ENCODE measurements at regions not wholly inside any gene's neighbourhood (a gene's known extent, or its start where the extent isn't known, plus 50 kb on each side); places are given as distances from the start of the nearest gene placed in this dataset.

- TF ChIP-seq, protein P1, sequence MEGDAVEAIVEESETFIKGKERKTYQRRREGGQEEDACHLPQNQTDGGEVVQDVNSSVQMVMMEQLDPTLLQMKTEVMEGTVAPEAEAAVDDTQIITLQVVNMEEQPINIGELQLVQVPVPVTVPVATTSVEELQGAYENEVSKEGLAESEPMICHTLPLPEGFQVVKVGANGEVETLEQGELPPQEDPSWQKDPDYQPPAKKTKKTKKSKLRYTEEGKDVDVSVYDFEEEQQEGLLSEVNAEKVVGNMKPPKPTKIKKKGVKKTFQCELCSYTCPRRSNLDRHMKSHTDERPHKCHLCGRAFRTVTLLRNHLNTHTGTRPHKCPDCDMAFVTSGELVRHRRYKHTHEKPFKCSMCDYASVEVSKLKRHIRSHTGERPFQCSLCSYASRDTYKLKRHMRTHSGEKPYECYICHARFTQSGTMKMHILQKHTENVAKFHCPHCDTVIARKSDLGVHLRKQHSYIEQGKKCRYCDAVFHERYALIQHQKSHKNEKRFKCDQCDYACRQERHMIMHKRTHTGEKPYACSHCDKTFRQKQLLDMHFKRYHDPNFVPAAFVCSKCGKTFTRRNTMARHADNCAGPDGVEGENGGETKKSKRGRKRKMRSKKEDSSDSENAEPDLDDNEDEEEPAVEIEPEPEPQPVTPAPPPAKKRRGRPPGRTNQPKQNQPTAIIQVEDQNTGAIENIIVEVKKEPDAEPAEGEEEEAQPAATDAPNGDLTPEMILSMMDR (IDR thresholded peaks at IDR 0.05; ENCODE audit: extremely low read depth in 1 of 2, insufficient read depth in 1 of 2, low read depth in 1 of 2, low read length in 2 of 2), result no peak
- TF ChIP-seq POLR2AphosphoS5 (IDR thresholded peaks at IDR 0.05; ENCODE audit: insufficient read depth, low read depth, low read length), result no peak
- TF ChIP-seq, protein P2, sequence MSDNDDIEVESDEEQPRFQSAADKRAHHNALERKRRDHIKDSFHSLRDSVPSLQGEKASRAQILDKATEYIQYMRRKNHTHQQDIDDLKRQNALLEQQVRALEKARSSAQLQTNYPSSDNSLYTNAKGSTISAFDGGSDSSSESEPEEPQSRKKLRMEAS (IDR thresholded peaks at IDR 0.05; ENCODE audit: insufficient read depth, insufficient read length), result no peak
- TF ChIP-seq POLR2A (IDR thresholded peaks at IDR 0.05; ENCODE audit: low read depth, low read length), result no peak
- TF ChIP-seq EZH2 (IDR thresholded peaks at IDR 0.05; ENCODE audit: borderline replicate concordance, low read depth, low read length, severe bottlenecking), result no peak
- no peak for TF ChIP-seq FOS (IDR thresholded peaks at IDR 0.05; ENCODE audit: borderline replicate concordance, insufficient read depth, low read length)
- no peak for TF ChIP-seq MYC (IDR thresholded peaks at IDR 0.05; ENCODE audit: low read depth, low read length)
- TF ChIP-seq GATA2 (IDR thresholded peaks at IDR 0.05; ENCODE audit: insufficient read depth, insufficient read length, low read depth, low read length), result no peak
Measured at GRCh38 chr12:67477681-67478265, 170.8 kb upstream of the DYRK2 start.
